ENCODE measurements at regions not wholly inside any gene's neighbourhood (a gene's known extent, or its start where the extent isn't known, plus 50 kb on each side); places are given as distances from the start of the nearest gene placed in this dataset.

GRCh38 chr13:26920614-26921355 lies 160.2 kb upstream of the GPR12 start (continued):
- no peak for TF ChIP-seq CHD7 (IDR thresholded peaks at IDR 0.05; ENCODE audit: insufficient replicate concordance, low read length)

Data from H1 (cell line).